ENCODE measurements at regions not wholly inside any gene's neighbourhood (a gene's known extent, or its start where the extent isn't known, plus 50 kb on each side); places are given as distances from the start of the nearest gene placed in this dataset.

DNA sequence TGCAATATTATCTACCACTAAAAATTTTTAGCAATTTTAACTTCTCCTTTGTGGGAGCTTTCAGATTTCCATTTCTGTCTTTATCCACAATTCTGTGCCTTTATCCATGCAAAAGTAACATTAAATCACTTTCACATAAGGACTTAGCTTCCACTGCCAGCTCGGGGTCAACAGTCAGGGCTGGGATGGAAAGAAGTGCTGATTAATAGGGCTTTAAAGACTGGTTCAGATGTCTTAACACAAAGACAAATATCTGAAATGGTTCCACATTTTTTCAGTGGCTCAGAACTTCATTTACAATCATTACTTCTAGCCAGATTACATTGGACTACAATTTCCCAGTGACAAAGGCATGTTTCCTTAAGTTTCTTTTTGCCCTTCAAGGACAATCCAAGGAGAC, 191.8 kb upstream of the CPHXL start:
- ATAC-seq, result no peak
- TF ChIP-seq ZC3H10 (CRISPR knock-in tag; IDR thresholded peaks at IDR 0.05) (no peak), ESRRG (CRISPR knock-in tag; IDR thresholded peaks at IDR 0.05) (no peak), ZNF70 (CRISPR knock-in tag; IDR thresholded peaks at IDR 0.05) (no peak), ZFP3 (CRISPR knock-in tag; IDR thresholded peaks at IDR 0.05) (no peak), ZNF565 (CRISPR knock-in tag; conservative IDR thresholded peaks at IDR 0.05; ENCODE audit: low read depth) (no peak), TCF4 (CRISPR knock-in tag; IDR thresholded peaks at IDR 0.05; ENCODE audit: borderline replicate concordance) (no peak)

- TF ChIP-seq CSDC2 (CRISPR knock-in tag; IDR thresholded peaks at IDR 0.05), result no peak
- peak; percentile 13; the same call in 1 of the 2 replicates for TF ChIP-seq ISL1 (CRISPR knock-in tag; IDR thresholded peaks at IDR 0.05)
These were observed 193.4 kb upstream of the CPHXL start for GRCh38 chr16:75919664-75920063.

GRCh38 chr16:75921281-75921680, 195.0 kb upstream of the CPHXL start:
- no peak for ATAC-seq

More at GRCh38 chr16:75919664-75920063, 193.4 kb upstream of the CPHXL start:
- ATAC-seq, result no peak

DNA sequence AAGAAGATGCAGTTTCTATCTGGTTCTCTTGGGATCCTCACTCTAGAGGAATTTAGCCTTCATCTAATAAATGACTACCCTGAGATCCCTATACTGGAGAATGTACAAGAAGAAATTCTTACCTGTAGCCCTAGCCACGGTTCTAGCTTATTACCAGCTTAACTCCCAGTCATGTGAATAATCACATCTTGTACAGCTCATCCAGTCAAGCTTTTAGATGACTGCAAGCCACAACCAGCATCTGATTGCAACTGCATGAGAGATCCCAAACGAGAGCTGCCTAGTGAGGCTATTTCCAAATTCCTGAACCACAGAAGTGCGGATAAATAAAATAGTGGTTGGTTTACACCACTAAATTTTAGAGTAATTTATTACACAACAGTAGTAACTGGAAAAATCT, 196.0 kb upstream of the CPHXL start:
- no peak for ATAC-seq
- no peak for TF ChIP-seq CSDC2 (CRISPR knock-in tag; IDR thresholded peaks at IDR 0.05)
- TF ChIP-seq TCF4 (CRISPR knock-in tag; IDR thresholded peaks at IDR 0.05; ENCODE audit: borderline replicate concordance), result no peak
- TF ChIP-seq POU6F1 (CRISPR knock-in tag; IDR thresholded peaks at IDR 0.05; ENCODE audit: borderline replicate concordance, low read depth), result no peak
- no peak for TF ChIP-seq BACH2 (CRISPR knock-in tag; IDR thresholded peaks at IDR 0.05; ENCODE audit: borderline replicate concordance)
- no peak for TF ChIP-seq ZFP3 (CRISPR knock-in tag; IDR thresholded peaks at IDR 0.05)
- TF ChIP-seq ISL1 (CRISPR knock-in tag; IDR thresholded peaks at IDR 0.05), result no peak
- TF ChIP-seq ZNF565 (CRISPR knock-in tag; conservative IDR thresholded peaks at IDR 0.05; ENCODE audit: low read depth), result no peak
- TF ChIP-seq, protein P1, sequence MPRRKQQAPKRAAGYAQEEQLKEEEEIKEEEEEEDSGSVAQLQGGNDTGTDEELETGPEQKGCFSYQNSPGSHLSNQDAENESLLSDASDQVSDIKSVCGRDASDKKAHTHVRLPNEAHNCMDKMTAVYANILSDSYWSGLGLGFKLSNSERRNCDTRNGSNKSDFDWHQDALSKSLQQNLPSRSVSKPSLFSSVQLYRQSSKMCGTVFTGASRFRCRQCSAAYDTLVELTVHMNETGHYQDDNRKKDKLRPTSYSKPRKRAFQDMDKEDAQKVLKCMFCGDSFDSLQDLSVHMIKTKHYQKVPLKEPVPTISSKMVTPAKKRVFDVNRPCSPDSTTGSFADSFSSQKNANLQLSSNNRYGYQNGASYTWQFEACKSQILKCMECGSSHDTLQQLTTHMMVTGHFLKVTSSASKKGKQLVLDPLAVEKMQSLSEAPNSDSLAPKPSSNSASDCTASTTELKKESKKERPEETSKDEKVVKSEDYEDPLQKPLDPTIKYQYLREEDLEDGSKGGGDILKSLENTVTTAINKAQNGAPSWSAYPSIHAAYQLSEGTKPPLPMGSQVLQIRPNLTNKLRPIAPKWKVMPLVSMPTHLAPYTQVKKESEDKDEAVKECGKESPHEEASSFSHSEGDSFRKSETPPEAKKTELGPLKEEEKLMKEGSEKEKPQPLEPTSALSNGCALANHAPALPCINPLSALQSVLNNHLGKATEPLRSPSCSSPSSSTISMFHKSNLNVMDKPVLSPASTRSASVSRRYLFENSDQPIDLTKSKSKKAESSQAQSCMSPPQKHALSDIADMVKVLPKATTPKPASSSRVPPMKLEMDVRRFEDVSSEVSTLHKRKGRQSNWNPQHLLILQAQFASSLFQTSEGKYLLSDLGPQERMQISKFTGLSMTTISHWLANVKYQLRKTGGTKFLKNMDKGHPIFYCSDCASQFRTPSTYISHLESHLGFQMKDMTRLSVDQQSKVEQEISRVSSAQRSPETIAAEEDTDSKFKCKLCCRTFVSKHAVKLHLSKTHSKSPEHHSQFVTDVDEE (CRISPR knock-in tag; IDR thresholded peaks at IDR 0.05), result no peak

More at GRCh38 chr16:75921281-75921680, 195.0 kb upstream of the CPHXL start:
- TF ChIP-seq RARB (CRISPR knock-in tag; IDR thresholded peaks at IDR 0.05) (no peak), BACH2 (CRISPR knock-in tag; IDR thresholded peaks at IDR 0.05; ENCODE audit: borderline replicate concordance) (no peak), ARNTL (CRISPR knock-in tag; IDR thresholded peaks at IDR 0.05; ENCODE audit: borderline replicate concordance, low read depth) (no peak), ZFP30 (CRISPR knock-in tag; IDR thresholded peaks at IDR 0.05) (no peak), ZFP3 (CRISPR knock-in tag; IDR thresholded peaks at IDR 0.05) (no peak), TOX (CRISPR knock-in tag; IDR thresholded peaks at IDR 0.05; ENCODE audit: borderline replicate concordance) (no peak), ZNF8 (CRISPR knock-in tag; IDR thresholded peaks at IDR 0.05) (no peak), ZNF565 (CRISPR knock-in tag; conservative IDR thresholded peaks at IDR 0.05; ENCODE audit: low read depth) (no peak), ESRRG (CRISPR knock-in tag; IDR thresholded peaks at IDR 0.05) (no peak), OSR1 (CRISPR knock-in tag; IDR thresholded peaks at IDR 0.05) (no peak), POU6F1 (CRISPR knock-in tag; IDR thresholded peaks at IDR 0.05; ENCODE audit: borderline replicate concordance, low read depth) (no peak), CREB5 (CRISPR knock-in tag; IDR thresholded peaks at IDR 0.05; ENCODE audit: low read depth) (no peak), GLIS3 (CRISPR knock-in tag; IDR thresholded peaks at IDR 0.05) (no peak), ZNF70 (CRISPR knock-in tag; IDR thresholded peaks at IDR 0.05) (no peak), SNAI2 (CRISPR knock-in tag; IDR thresholded peaks at IDR 0.05) (no peak)
- TF ChIP-seq, protein P1 (CRISPR knock-in tag; IDR thresholded peaks at IDR 0.05), result no peak
- TF ChIP-seq, protein P2, sequence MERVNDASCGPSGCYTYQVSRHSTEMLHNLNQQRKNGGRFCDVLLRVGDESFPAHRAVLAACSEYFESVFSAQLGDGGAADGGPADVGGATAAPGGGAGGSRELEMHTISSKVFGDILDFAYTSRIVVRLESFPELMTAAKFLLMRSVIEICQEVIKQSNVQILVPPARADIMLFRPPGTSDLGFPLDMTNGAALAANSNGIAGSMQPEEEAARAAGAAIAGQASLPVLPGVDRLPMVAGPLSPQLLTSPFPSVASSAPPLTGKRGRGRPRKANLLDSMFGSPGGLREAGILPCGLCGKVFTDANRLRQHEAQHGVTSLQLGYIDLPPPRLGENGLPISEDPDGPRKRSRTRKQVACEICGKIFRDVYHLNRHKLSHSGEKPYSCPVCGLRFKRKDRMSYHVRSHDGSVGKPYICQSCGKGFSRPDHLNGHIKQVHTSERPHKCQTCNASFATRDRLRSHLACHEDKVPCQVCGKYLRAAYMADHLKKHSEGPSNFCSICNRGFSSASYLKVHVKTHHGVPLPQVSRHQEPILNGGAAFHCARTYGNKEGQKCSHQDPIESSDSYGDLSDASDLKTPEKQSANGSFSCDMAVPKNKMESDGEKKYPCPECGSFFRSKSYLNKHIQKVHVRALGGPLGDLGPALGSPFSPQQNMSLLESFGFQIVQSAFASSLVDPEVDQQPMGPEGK (CRISPR knock-in tag; IDR thresholded peaks at IDR 0.05; ENCODE audit: borderline replicate concordance), result no peak
